ENCODE measurements at regions not wholly inside any gene's neighbourhood (a gene's known extent, or its start where the extent isn't known, plus 50 kb on each side); places are given as distances from the start of the nearest gene placed in this dataset.

GRCh38 chr2:155844461-155844860 is 488.1 kb downstream of the NR4A2 start:
- TF ChIP-seq POLR2A (IDR thresholded peaks at IDR 0.05; ENCODE audit: low read depth, low read length) (no peak), JUN (IDR thresholded peaks at IDR 0.05; ENCODE audit: borderline replicate concordance, insufficient read depth, insufficient read length, low read depth) (no peak), POLR2AphosphoS5 (IDR thresholded peaks at IDR 0.05; ENCODE audit: insufficient read depth, low read depth, low read length) (no peak), MAX (IDR thresholded peaks at IDR 0.05; ENCODE audit: insufficient read depth, insufficient read length) (no peak), EZH2 (IDR thresholded peaks at IDR 0.05; ENCODE audit: borderline replicate concordance, low read depth, low read length, severe bottlenecking) (no peak), MYC (IDR thresholded peaks at IDR 0.05; ENCODE audit: low read depth, low read length) (no peak)
- TF ChIP-seq, protein P1, sequence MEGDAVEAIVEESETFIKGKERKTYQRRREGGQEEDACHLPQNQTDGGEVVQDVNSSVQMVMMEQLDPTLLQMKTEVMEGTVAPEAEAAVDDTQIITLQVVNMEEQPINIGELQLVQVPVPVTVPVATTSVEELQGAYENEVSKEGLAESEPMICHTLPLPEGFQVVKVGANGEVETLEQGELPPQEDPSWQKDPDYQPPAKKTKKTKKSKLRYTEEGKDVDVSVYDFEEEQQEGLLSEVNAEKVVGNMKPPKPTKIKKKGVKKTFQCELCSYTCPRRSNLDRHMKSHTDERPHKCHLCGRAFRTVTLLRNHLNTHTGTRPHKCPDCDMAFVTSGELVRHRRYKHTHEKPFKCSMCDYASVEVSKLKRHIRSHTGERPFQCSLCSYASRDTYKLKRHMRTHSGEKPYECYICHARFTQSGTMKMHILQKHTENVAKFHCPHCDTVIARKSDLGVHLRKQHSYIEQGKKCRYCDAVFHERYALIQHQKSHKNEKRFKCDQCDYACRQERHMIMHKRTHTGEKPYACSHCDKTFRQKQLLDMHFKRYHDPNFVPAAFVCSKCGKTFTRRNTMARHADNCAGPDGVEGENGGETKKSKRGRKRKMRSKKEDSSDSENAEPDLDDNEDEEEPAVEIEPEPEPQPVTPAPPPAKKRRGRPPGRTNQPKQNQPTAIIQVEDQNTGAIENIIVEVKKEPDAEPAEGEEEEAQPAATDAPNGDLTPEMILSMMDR (IDR thresholded peaks at IDR 0.05; ENCODE audit: extremely low read depth in 1 of 2, insufficient read depth in 1 of 2, low read depth in 1 of 2, low read length in 2 of 2) = no peak
